ENCODE measurements at regions not wholly inside any gene's neighbourhood (a gene's known extent, or its start where the extent isn't known, plus 50 kb on each side); places are given as distances from the start of the nearest gene placed in this dataset.

- Histone ChIP-seq H3K27me3 (ENCODE audit: low read depth, low read length) (no peaks in the 10 kb centered on the region), H2AFZ (ENCODE audit: low read depth, low read length) (no peak overlapping the region), H3K4me2 (ENCODE audit: low read length) (no peak overlapping the region), H3K36me3 (replicated peaks; ENCODE audit: low read depth, low read length) (no peaks in the 10 kb centered on the region), H3K9me3 (ENCODE audit: insufficient read depth, low read length) (no peaks in the 10 kb centered on the region), H3K4me1 (ENCODE audit: low read length) (0 out of 2 replicates have a peak, but pooled peaks cover 2% of the 10 kb centered on the region), H3K27ac (ENCODE audit: low read length) (no peak overlapping the region), H4K20me1 (ENCODE audit: insufficient read depth, low read length) (no peaks in the 10 kb centered on the region), H3K9ac (ENCODE audit: low read length) (no peak overlapping the region), H3K79me2 (ENCODE audit: low read length) (no peaks in the 10 kb centered on the region), H3K4me3 (ENCODE audit: low read length) (no peak overlapping the region)
- no peak for TF ChIP-seq EZH2phosphoT487 (IDR thresholded peaks at IDR 0.05; ENCODE audit: low read depth)
- no peak for TF ChIP-seq CTCF (IDR thresholded peaks at IDR 0.05; ENCODE audit: low read depth, low read length)
Observed at GRCh38 chr2:140018541-140018940, 1238.4 kb upstream of the NXPH2 start.

- Histone ChIP-seq H3K4me1 (ENCODE audit: low read length) (no peaks in the 10 kb centered on the region), H3K27me3 (ENCODE audit: low read depth, low read length) (no peaks in the 10 kb centered on the region)
Observed at GRCh38 chr2:140014204-140014546, 1234.0 kb upstream of the NXPH2 start.

GRCh38 chr2:140013545-140014203 is 1233.5 kb upstream of the NXPH2 start:
- no peaks in the 10 kb centered on the region for H3K79me2 ChIP-seq (ENCODE audit: low read length)
- no peak overlapping the region for H3K27ac ChIP-seq (ENCODE audit: low read length)
- no peak overlapping the region for H2AFZ ChIP-seq (ENCODE audit: low read depth, low read length)
- H4K20me1 ChIP-seq (ENCODE audit: insufficient read depth, low read length), result no peaks in the 10 kb centered on the region
- H3K9ac ChIP-seq (ENCODE audit: low read length), result no peak overlapping the region
- TF ChIP-seq EZH2phosphoT487 (IDR thresholded peaks at IDR 0.05; ENCODE audit: low read depth), result no peak
- no peak overlapping the region for H3K4me3 ChIP-seq (ENCODE audit: low read length)
- H3K9me3 ChIP-seq (ENCODE audit: insufficient read depth, low read length), result no peaks in the 10 kb centered on the region
- H3K4me2 ChIP-seq (ENCODE audit: low read length), result no peak overlapping the region
- H3K36me3 ChIP-seq (replicated peaks; ENCODE audit: low read depth, low read length), result no peaks in the 10 kb centered on the region
- no peaks in the 10 kb centered on the region for H3K4me1 ChIP-seq (ENCODE audit: low read length)
- H3K27me3 ChIP-seq (ENCODE audit: low read depth, low read length), result no peaks in the 10 kb centered on the region

More at GRCh38 chr2:140014204-140014546, 1234.0 kb upstream of the NXPH2 start:
- Histone ChIP-seq H3K4me3 (ENCODE audit: low read length) (no peak overlapping the region), H3K27ac (ENCODE audit: low read length) (no peak overlapping the region), H4K20me1 (ENCODE audit: insufficient read depth, low read length) (no peaks in the 10 kb centered on the region), H3K9ac (ENCODE audit: low read length) (no peak overlapping the region), H3K4me2 (ENCODE audit: low read length) (no peak overlapping the region), H3K79me2 (ENCODE audit: low read length) (no peaks in the 10 kb centered on the region), H3K36me3 (replicated peaks; ENCODE audit: low read depth, low read length) (no peaks in the 10 kb centered on the region), H2AFZ (ENCODE audit: low read depth, low read length) (no peak overlapping the region), H3K9me3 (ENCODE audit: insufficient read depth, low read length) (no peaks in the 10 kb centered on the region)
- TF ChIP-seq EZH2phosphoT487 (IDR thresholded peaks at IDR 0.05; ENCODE audit: low read depth) (no peak), CTCF (IDR thresholded peaks at IDR 0.05; ENCODE audit: low read depth, low read length) (no peak)

GRCh38 chr2:140011287-140011686 is 1231.1 kb upstream of the NXPH2 start:
- H3K79me2 ChIP-seq (ENCODE audit: low read length), result no peaks in the 10 kb centered on the region
- H3K4me1 ChIP-seq (ENCODE audit: low read length), result no peaks in the 10 kb centered on the region
- H3K4me3 ChIP-seq (ENCODE audit: low read length), result no peak overlapping the region
- H3K36me3 ChIP-seq (replicated peaks; ENCODE audit: low read depth, low read length), result no peaks in the 10 kb centered on the region
- no peak overlapping the region for H2AFZ ChIP-seq (ENCODE audit: low read depth, low read length)
- H3K9me3 ChIP-seq (ENCODE audit: insufficient read depth, low read length), result no peaks in the 10 kb centered on the region
- H3K9ac ChIP-seq (ENCODE audit: low read length), result no peak overlapping the region
- H4K20me1 ChIP-seq (ENCODE audit: insufficient read depth, low read length), result no peaks in the 10 kb centered on the region
- no peak overlapping the region for H3K27ac ChIP-seq (ENCODE audit: low read length)
- no peak for TF ChIP-seq EZH2phosphoT487 (IDR thresholded peaks at IDR 0.05; ENCODE audit: low read depth)
- TF ChIP-seq CTCF (IDR thresholded peaks at IDR 0.05; ENCODE audit: low read depth, low read length), result no peak
- no peaks in the 10 kb centered on the region for H3K27me3 ChIP-seq (ENCODE audit: low read depth, low read length)
- no peak overlapping the region for H3K4me2 ChIP-seq (ENCODE audit: low read length)

All from OCI-LY3 (cell line).